HepG2 (cell line): ENCODE measurements at regions not wholly inside any gene's neighbourhood (a gene's known extent, or its start where the extent isn't known, plus 50 kb on each side); places are given as distances from the start of the nearest gene placed in this dataset.

Experiments
- BHLHE40 ChIP-seq: IDR thresholded peaks from 2 replicates; pipeline ENCODE4 v1.6.1; 2011; ENCODE audit warnings: low read length, improper control_type of control experiment
- CEBPB ChIP-seq: IDR thresholded peaks from 2 replicates; pipeline ENCODE4 v1.6.1; 2011; ENCODE audit warnings: low read depth, low read length, improper control_type of control experiment, borderline replicate concordance
- CTCF ChIP-seq: sonication (generic); formaldehyde crosslinking; IDR thresholded peaks from 2 replicates; pipeline ENCODE4 v1.5.0; 2020; ENCODE audit warnings: mild to moderate bottlenecking, missing genetic modification reagents, moderate library complexity
- EP300 ChIP-seq, 3 experiments: sonication (generic) in 1 of 3; formaldehyde crosslinking in 1 of 3; IDR thresholded peaks; 2 replicates each; pipeline versions ENCODE4 v1.5.1 to v1.6.1; 2011 to 2020; ENCODE audit warnings: low read depth in 2 of 3, low read length in 2 of 3, borderline replicate concordance in 1 of 3, improper control_type of control experiment in 1 of 3, mild to moderate bottlenecking in 1 of 3, missing genetic modification reagents in 1 of 3, moderate library complexity in 1 of 3
- FOSL2 ChIP-seq: sonication (generic); formaldehyde crosslinking; IDR thresholded peaks from 2 replicates; pipeline ENCODE4 v1.4.0; 2020; ENCODE audit warnings: missing genetic modification reagents
- ZBTB34 ChIP-seq: sonication (generic); formaldehyde crosslinking; IDR thresholded peaks from 2 replicates; pipeline ENCODE4 v1.8.0; 2022; ENCODE audit warnings: mild to moderate bottlenecking, missing genetic modification reagents
- ZNF446 ChIP-seq: sonication (generic); formaldehyde crosslinking; IDR thresholded peaks from 2 replicates; pipeline ENCODE4 v1.5.0; 2020; ENCODE audit warnings: mild to moderate bottlenecking, missing genetic modification reagents
- ZNF580 ChIP-seq: IDR thresholded peaks from 2 replicates; pipeline ENCODE4 v1.6.1; 2016; ENCODE audit warnings: low read depth, borderline replicate concordance

GRCh38 chr1:232534552-232535517 lies 95.1 kb downstream of the SIPA1L2 start:
- no peak for TF ChIP-seq FOSL2
- TF ChIP-seq EP300 (IDR thresholded peaks at IDR 0.05; ENCODE audit: low read depth in 2 of 2, low read length in 2 of 2), result no peak
- TF ChIP-seq EP300 (CRISPR knock-in tag; IDR thresholded peaks at IDR 0.05; ENCODE audit: borderline replicate concordance), result no peak
- no peak for TF ChIP-seq ZNF446 (CRISPR knock-in tag)
- TF ChIP-seq ZBTB34, result no peak
- TF ChIP-seq ZNF580 (CRISPR knock-in tag), result no peak
- no peak for TF ChIP-seq CEBPB
- no peak for TF ChIP-seq CTCF (CRISPR knock-in tag)
- no peak for TF ChIP-seq BHLHE40
